Esophagus muscularis mucosa (tissue), 4 donors: ENCODE measurements at regions not wholly inside any gene's neighbourhood (a gene's known extent, or its start where the extent isn't known, plus 50 kb on each side); places are given as distances from the start of the nearest gene placed in this dataset.

Experiments
- DNase-seq: peaks from one replicate; pipeline ENCODE4 v3.0.0-alpha.2; 2017; ENCODE audit errors: extremely low spot score
- H3K27ac ChIP-seq, 4 donors: fragments of 200-600 bp; sonication (generic); replicated peaks in 1 of 4; 1 replicate in 3 of 4; 2 replicates in 1 of 4; pipeline ENCODE4 v1.5.1; 2016 to 2019; ENCODE audit warnings: mild to moderate bottlenecking in 1 of 4
- H3K27me3 ChIP-seq, 4 donors: fragments of 200-600 bp; sonication (generic); one replicate each; pipeline versions ENCODE4 v1.5.1 to v1.6.0; 2016 to 2019
- H3K36me3 ChIP-seq, 4 donors: fragments of 200-600 bp; sonication (generic); one replicate each; pipeline ENCODE4 v1.5.1; 2016 to 2019
- H3K4me1 ChIP-seq, 4 donors: fragments of 200-600 bp; sonication (generic); one replicate each; pipeline ENCODE4 v1.5.1; 2016 to 2019
- H3K4me3 ChIP-seq, 4 donors: fragments of 200-600 bp; sonication (generic); 1 replicate in 2 of 4; 2 replicates in 2 of 4; pipeline ENCODE4 v1.5.1; 2016 to 2019; ENCODE audit warnings: mild to moderate bottlenecking in 4 of 4, moderate library complexity in 1 of 4
- H3K9me3 ChIP-seq, 4 donors: fragments of 200-600 bp; sonication (generic); 1 replicate in 3 of 4; 2 replicates in 1 of 4; pipeline ENCODE4 v1.5.1; 2016 to 2019
- CTCF ChIP-seq, 3 experiments: fragments of 200-600 bp in 2 of 3; fragments of 450-650 bp in 1 of 3; sonication (generic) in 2 of 3; IDR thresholded peaks; one replicate each; pipeline ENCODE4 v1.5.1; 2017 to 2019; ENCODE audit warnings: antibody characterized with exemption in 3 of 3, mild to moderate bottlenecking in 2 of 3, moderate library complexity in 1 of 3
- EP300 ChIP-seq: sonication (generic); formaldehyde crosslinking; IDR thresholded peaks from one replicate; pipeline ENCODE4 v1.6.1; 2017; ENCODE audit warnings: antibody characterized with exemption
- POLR2A ChIP-seq: fragments of 450-650 bp; IDR thresholded peaks from one replicate; pipeline ENCODE4 v1.6.1; 2017; ENCODE audit warnings: antibody characterized with exemption, moderate library complexity, mild to moderate bottlenecking, low read depth
- POLR2AphosphoS5 ChIP-seq, 2 donors: sonication (generic); formaldehyde crosslinking; IDR thresholded peaks; one replicate each; pipeline ENCODE4 v1.6.1; 2017; ENCODE audit warnings: antibody characterized with exemption in 2 of 2
- WGBS: methylation state at CpG from one replicate; pipeline ENCODE4 v1.1.5; 2018; 5-methylcytosine and 5-hydroxymethylcytosine counted together
- intact Hi-C: fragments of 100-400 bp; cut with DNase I; formaldehyde crosslinking; loops from one replicate; pipeline ENCODE4 v1.15.1; 2023

GRCh38 chr4:43362875-43363636 is 470.5 kb downstream of the GRXCR1 start:
- intact Hi-C loops, result no loop called here
- H3K9me3 ChIP-seq, result no peaks in the 10 kb centered on the region
- no peaks in the 10 kb centered on the region for H3K36me3 ChIP-seq
- 97% methylated on average over 1 of the region's 1 CpG for WGBS
- DNase-seq, result no peak
- H3K27ac ChIP-seq, result no peak overlapping the region
- TF ChIP-seq CTCF (IDR thresholded peaks at IDR 0.05) (no peak), POLR2AphosphoS5 (IDR thresholded peaks at IDR 0.05) (no peak), POLR2A (no peak)
- no peaks in the 10 kb centered on the region for H3K4me1 ChIP-seq
- no peak overlapping the region for H3K4me3 ChIP-seq
- no peaks in the 10 kb centered on the region for H3K27me3 ChIP-seq

GRCh38 chr4:43369036-43369594 is 476.6 kb downstream of the GRXCR1 start:
- intact Hi-C loops, result no loop called here
- Histone ChIP-seq H3K4me3 (no peak overlapping the region), H3K27ac (no peak overlapping the region), H3K4me1 (no peaks in the 10 kb centered on the region), H3K27me3 (no peaks in the 10 kb centered on the region), H3K36me3 (no peaks in the 10 kb centered on the region), H3K9me3 (no peaks in the 10 kb centered on the region)
- WGBS, result 52% methylated on average over 4 of the region's 4 CpGs
- TF ChIP-seq EP300, result no peak
- no peak for TF ChIP-seq CTCF (IDR thresholded peaks at IDR 0.05)
- no peak for TF ChIP-seq POLR2AphosphoS5 (IDR thresholded peaks at IDR 0.05)
- no peak for TF ChIP-seq POLR2A
- no peak for DNase-seq

- TF ChIP-seq EP300 (no peak), POLR2AphosphoS5 (IDR thresholded peaks at IDR 0.05) (no peak), POLR2A (no peak), CTCF (IDR thresholded peaks at IDR 0.05) (no peak)
- H3K9me3 ChIP-seq, result no peaks in the 10 kb centered on the region
- DNase-seq, result no peak
- no peaks in the 10 kb centered on the region for H3K4me1 ChIP-seq
- intact Hi-C loops, result no loop called here
- H3K27ac ChIP-seq, result no peak overlapping the region
- H3K4me3 ChIP-seq, result no peak overlapping the region
- 81% methylated on average over 1 of the region's 1 CpG for WGBS
- H3K27me3 ChIP-seq, result no peaks in the 10 kb centered on the region
- H3K36me3 ChIP-seq, result no peaks in the 10 kb centered on the region
Observed at GRCh38 chr4:43373201-43373600, 480.7 kb downstream of the GRXCR1 start.

- intact Hi-C loops, result no loop called here
Observed at GRCh38 chr4:43374216-43374751, 481.8 kb downstream of the GRXCR1 start.

More at GRCh38 chr4:43374216-43374751, 481.8 kb downstream of the GRXCR1 start:
- DNase-seq, result no peak
- no peaks in the 10 kb centered on the region for H3K36me3 ChIP-seq
- TF ChIP-seq EP300 (no peak), CTCF (IDR thresholded peaks at IDR 0.05) (no peak), POLR2AphosphoS5 (IDR thresholded peaks at IDR 0.05) (no peak), POLR2A (no peak)
- H3K4me1 ChIP-seq, result no peaks in the 10 kb centered on the region
- H3K4me3 ChIP-seq, result no peak overlapping the region
- H3K27me3 ChIP-seq, result no peaks in the 10 kb centered on the region
- WGBS, result 100% methylated on average over 1 of the region's 1 CpG
- H3K27ac ChIP-seq, result no peak overlapping the region
- H3K9me3 ChIP-seq, result no peaks in the 10 kb centered on the region
